GM12878 (cell line): ENCODE measurements at regions not wholly inside any gene's neighbourhood (a gene's known extent, or its start where the extent isn't known, plus 50 kb on each side); places are given as distances from the start of the nearest gene placed in this dataset.

Experiments
- ATAC-seq: fragments of 200-7000 bp; cut with Tn5 transposase; 3 replicates; pipeline ENCODE4 v1.9.1; 2020; ENCODE audit warnings: mild to moderate bottlenecking, moderate library complexity
- BruUV-seq: library from RNA; stranded (reverse); fragments of 400-500 nt; replicated peaks from 2 replicates; lab custom pipeline; 2021; lab: Mats Ljungman, UMichigan
- CTCF ChIA-PET: fragments of 300-600 bp; sonication (Branson Sonifier 250); formaldehyde crosslinking; extraction: SDS; loops from one replicate; lab custom pipeline; 2021; ENCODE audit warnings: inconsistent platforms; lab: Yijun Ruan, JAX
- POLR2A ChIA-PET: fragments of 350-600 bp; formaldehyde crosslinking; extraction: SDS; loops from one replicate; lab custom pipeline; 2021; ENCODE audit warnings: inconsistent platforms; lab: Charles Lee
- RAD21 ChIA-PET: fragments of 300-600 bp; sonication (Branson Sonifier 250); formaldehyde crosslinking; loops from one replicate; lab custom pipeline; 2023; ENCODE audit warnings: antibody characterized with exemption; ENCODE audit not compliant: unreplicated experiment; lab: Charles Lee
- SMC1A ChIA-PET: fragments of 300-600 bp; sonication (Branson Sonifier 250); formaldehyde crosslinking; loops from one replicate; lab custom pipeline; 2023; ENCODE audit not compliant: unreplicated experiment, uncharacterized antibody; lab: Charles Lee
- DNase-seq: peaks from one replicate; pipeline ENCODE4 v3.0.0-alpha.2; 2011; ENCODE audit warnings: low read depth, low spot score
- FAIRE-seq: peaks from 3 replicates; lab custom pipeline; 2011; peaks lifted over from hg19 to GRCh38; lab: Jason Lieb, UNC
- H2AFZ ChIP-seq: 2 replicates; pipeline ENCODE4 v1.6.0; 2011; ENCODE audit warnings: low read depth, low read length, control low read depth; ENCODE audit not compliant: control insufficient read depth
- H3K27ac ChIP-seq: 2 replicates; pipeline ENCODE4 v1.5.1; 2011; ENCODE audit warnings: control low read depth; ENCODE audit not compliant: control insufficient read depth, insufficient read depth
- H3K27me3 ChIP-seq, 2 experiments: replicated peaks in 1 of 2; 2 replicates each; pipeline versions ENCODE4 v1.6.0 to v1.6.1; 2011; ENCODE audit warnings: low read length in 1 of 2; ENCODE audit not compliant: control insufficient read depth in 2 of 2, insufficient read depth in 2 of 2
- H3K36me3 ChIP-seq, 2 experiments: 2 replicates each; pipeline ENCODE4 v1.5.1; 2011; ENCODE audit warnings: low read length in 1 of 2; ENCODE audit not compliant: control insufficient read depth in 2 of 2, insufficient read depth in 2 of 2
- H3K4me1 ChIP-seq: 2 replicates; pipeline ENCODE4 v1.6.1; 2011; ENCODE audit warnings: mild to moderate bottlenecking, low read length, moderate library complexity, mixed read lengths; ENCODE audit not compliant: control insufficient read depth, insufficient read depth
- H3K4me2 ChIP-seq: 2 replicates; pipeline ENCODE4 v1.6.0; 2011; ENCODE audit warnings: control low read depth; ENCODE audit not compliant: control insufficient read depth, insufficient read depth
- H3K4me3 ChIP-seq: fragments of 200-600 bp; sonication (generic); 2 replicates; pipeline ENCODE4 v1.5.1; 2016
- H3K79me2 ChIP-seq: 2 replicates; pipeline ENCODE4 v1.6.0; 2011; ENCODE audit warnings: low read length; ENCODE audit not compliant: control insufficient read depth, insufficient read depth
- H3K9ac ChIP-seq: 2 replicates; pipeline ENCODE4 v1.8.0; 2011; ENCODE audit warnings: low read length, control low read depth, mixed read lengths; ENCODE audit not compliant: control insufficient read depth, insufficient read depth
- H3K9me3 ChIP-seq: replicated peaks from 3 replicates; pipeline ENCODE4 v1.5.1; 2011; ENCODE audit warnings: mild to moderate bottlenecking, low read length; ENCODE audit not compliant: control insufficient read depth, insufficient read depth
- H4K20me1 ChIP-seq: 2 replicates; pipeline ENCODE4 v1.6.0; 2011; ENCODE audit not compliant: control insufficient read depth, insufficient read depth
- CEBPB ChIP-seq, 2 experiments: fragments of 150-350 bp in 1 of 2; IDR thresholded peaks; 2 replicates each; pipeline ENCODE4 v1.6.1; 2012 to 2014; ENCODE audit warnings: low read depth in 2 of 2, low read length in 2 of 2, borderline replicate concordance in 1 of 2, inconsistent platforms in 1 of 2
- MEF2B ChIP-seq: fragments of 450-650 bp; IDR thresholded peaks from 2 replicates; pipeline ENCODE4 v1.6.1; 2018; ENCODE audit warnings: mild to moderate bottlenecking, moderate library complexity; ENCODE audit not compliant: partially characterized antibody, poor library complexity, severe bottlenecking
- RELA ChIP-seq: fragments of 450-650 bp; IDR thresholded peaks from 2 replicates; pipeline ENCODE4 v1.8.0; 2014; ENCODE audit warnings: borderline replicate concordance; ENCODE audit not compliant: partially characterized antibody
- RFX5 ChIP-seq: IDR thresholded peaks from 2 replicates; pipeline ENCODE4 v1.6.1; 2011; ENCODE audit warnings: low read depth, low read length, improper control_type of control experiment
- STAT3 ChIP-seq: IDR thresholded peaks from 2 replicates; pipeline ENCODE4 v1.6.1; 2011; ENCODE audit warnings: low read depth, low read length, improper control_type of control experiment
- WGBS: methylation state at CpG from one replicate; pipeline ENCODE4 v1.1.6; 2016; ENCODE audit warnings: low lambda C conversion rate; ENCODE audit not compliant: insufficient replicate concordance, insufficient coverage; ENCODE audit errors: missing lambda C conversion rate; 5-methylcytosine and 5-hydroxymethylcytosine counted together
- in situ Hi-C: fragments of 300-500 bp; cut with MboI; formaldehyde crosslinking; loops from 9 replicates; pipeline ENCODE4 v1.14.3; 2018; ENCODE audit warnings: mixed read lengths
- intact Hi-C: fragments of 100-400 bp; cut with micrococcal nuclease; formaldehyde crosslinking; loops from one replicate; pipeline ENCODE4 v1.14.2; 2022; ENCODE audit not compliant: unreplicated experiment
- TF ChIP-seq, protein P1 (sequence below): fragments of 450-650 bp; IDR thresholded peaks from 2 replicates; pipeline ENCODE4 v1.6.1; 2017; ENCODE audit warnings: mild to moderate bottlenecking, low read depth, inconsistent platforms; ENCODE audit not compliant: poor library complexity, severe bottlenecking
- TF ChIP-seq, protein P2 (sequence below): fragments of 450-650 bp; IDR thresholded peaks from 2 replicates; pipeline ENCODE4 v1.6.1; 2016; ENCODE audit warnings: mild to moderate bottlenecking
- TF ChIP-seq, protein P3 (sequence below): IDR thresholded peaks from 2 replicates; pipeline ENCODE4 v1.6.1; 2011; ENCODE audit warnings: borderline replicate concordance, low read depth, mild to moderate bottlenecking, moderate library complexity, mixed read lengths, low read length; ENCODE audit not compliant: insufficient read depth; ENCODE audit errors: extremely low read length
- TF ChIP-seq, protein P4 (sequence below): fragments of 450-650 bp; IDR thresholded peaks from 2 replicates; pipeline ENCODE4 v1.6.1; 2016; ENCODE audit warnings: mild to moderate bottlenecking

DNA sequence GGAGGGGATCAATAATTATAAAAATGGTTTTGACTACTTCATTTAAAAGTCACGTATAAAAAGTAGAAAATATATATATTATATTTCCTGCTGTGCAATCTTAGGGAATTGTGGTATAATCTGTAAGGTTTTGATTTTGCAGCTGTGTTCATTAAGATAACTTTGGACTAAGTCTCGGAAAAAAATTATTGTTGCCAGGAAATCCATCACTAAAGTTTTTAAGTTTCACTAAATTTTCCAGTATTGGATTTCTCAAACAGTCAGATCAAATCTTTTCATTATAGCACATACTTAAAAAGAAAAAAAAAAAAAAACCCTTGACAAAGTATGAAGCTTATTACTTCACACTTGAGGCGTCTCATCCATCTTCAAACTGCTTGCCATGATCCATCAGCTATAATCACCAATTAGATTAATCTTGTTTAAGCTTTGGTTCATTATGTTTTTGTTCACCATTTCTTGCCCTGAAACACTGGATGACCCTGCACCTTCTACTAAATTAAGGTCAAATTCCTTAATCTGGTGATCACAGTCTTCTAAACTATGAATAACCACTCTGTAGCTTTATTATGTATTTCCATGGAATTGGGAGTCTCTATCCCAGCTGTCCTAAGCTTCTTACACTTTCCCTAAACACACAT, 326.6 kb upstream of the COL3A1 start:
- POLR2A ChIA-PET = no interaction called here
- H2AFZ ChIP-seq = no peak overlapping the region

More for the DNA sequence above, 326.6 kb upstream of the COL3A1 start:
- RAD21 ChIA-PET = no interaction called here
- Histone ChIP-seq H3K4me3 (no peak overlapping the region), H3K9ac (no peak overlapping the region), H3K36me3 (no peaks in the 10 kb centered on the region), H3K27ac (no peak overlapping the region), H3K79me2 (no peaks in the 10 kb centered on the region), H4K20me1 (no peaks in the 10 kb centered on the region), H3K9me3 (no peaks in the 10 kb centered on the region), H3K27me3 (no peaks in the 10 kb centered on the region), H3K4me1 (no peaks in the 10 kb centered on the region), H3K4me2 (no peak overlapping the region)
- TF ChIP-seq CEBPB (IDR thresholded peaks at IDR 0.05; ENCODE audit: borderline replicate concordance in 1 of 2, low read depth in 2 of 2, low read length in 2 of 2) (no peak), MEF2B (no peak), RELA (no peak), STAT3 (no peak), RFX5 (no peak)
- TF ChIP-seq, protein P1, sequence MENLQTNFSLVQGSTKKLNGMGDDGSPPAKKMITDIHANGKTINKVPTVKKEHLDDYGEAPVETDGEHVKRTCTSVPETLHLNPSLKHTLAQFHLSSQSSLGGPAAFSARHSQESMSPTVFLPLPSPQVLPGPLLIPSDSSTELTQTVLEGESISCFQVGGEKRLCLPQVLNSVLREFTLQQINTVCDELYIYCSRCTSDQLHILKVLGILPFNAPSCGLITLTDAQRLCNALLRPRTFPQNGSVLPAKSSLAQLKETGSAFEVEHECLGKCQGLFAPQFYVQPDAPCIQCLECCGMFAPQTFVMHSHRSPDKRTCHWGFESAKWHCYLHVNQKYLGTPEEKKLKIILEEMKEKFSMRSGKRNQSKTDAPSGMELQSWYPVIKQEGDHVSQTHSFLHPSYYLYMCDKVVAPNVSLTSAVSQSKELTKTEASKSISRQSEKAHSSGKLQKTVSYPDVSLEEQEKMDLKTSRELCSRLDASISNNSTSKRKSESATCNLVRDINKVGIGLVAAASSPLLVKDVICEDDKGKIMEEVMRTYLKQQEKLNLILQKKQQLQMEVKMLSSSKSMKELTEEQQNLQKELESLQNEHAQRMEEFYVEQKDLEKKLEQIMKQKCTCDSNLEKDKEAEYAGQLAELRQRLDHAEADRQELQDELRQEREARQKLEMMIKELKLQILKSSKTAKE = no peak
- TF ChIP-seq, protein P2, sequence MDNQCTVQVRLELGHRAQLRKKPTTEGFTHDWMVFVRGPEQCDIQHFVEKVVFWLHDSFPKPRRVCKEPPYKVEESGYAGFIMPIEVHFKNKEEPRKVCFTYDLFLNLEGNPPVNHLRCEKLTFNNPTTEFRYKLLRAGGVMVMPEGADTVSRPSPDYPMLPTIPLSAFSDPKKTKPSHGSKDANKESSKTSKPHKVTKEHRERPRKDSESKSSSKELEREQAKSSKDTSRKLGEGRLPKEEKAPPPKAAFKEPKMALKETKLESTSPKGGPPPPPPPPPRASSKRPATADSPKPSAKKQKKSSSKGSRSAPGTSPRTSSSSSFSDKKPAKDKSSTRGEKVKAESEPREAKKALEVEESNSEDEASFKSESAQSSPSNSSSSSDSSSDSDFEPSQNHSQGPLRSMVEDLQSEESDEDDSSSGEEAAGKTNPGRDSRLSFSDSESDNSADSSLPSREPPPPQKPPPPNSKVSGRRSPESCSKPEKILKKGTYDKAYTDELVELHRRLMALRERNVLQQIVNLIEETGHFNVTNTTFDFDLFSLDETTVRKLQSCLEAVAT = no peak
- TF ChIP-seq, protein P3, sequence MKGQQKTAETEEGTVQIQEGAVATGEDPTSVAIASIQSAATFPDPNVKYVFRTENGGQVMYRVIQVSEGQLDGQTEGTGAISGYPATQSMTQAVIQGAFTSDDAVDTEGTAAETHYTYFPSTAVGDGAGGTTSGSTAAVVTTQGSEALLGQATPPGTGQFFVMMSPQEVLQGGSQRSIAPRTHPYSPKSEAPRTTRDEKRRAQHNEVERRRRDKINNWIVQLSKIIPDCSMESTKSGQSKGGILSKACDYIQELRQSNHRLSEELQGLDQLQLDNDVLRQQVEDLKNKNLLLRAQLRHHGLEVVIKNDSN = no peak
- TF ChIP-seq, protein P4, sequence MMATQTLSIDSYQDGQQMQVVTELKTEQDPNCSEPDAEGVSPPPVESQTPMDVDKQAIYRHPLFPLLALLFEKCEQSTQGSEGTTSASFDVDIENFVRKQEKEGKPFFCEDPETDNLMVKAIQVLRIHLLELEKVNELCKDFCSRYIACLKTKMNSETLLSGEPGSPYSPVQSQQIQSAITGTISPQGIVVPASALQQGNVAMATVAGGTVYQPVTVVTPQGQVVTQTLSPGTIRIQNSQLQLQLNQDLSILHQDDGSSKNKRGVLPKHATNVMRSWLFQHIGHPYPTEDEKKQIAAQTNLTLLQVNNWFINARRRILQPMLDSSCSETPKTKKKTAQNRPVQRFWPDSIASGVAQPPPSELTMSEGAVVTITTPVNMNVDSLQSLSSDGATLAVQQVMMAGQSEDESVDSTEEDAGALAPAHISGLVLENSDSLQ = no peak
- no peak for DNase-seq
- FAIRE-seq = no peak
- no TSS peak for BruUV-seq
- WGBS = 12% methylated on average over 3 of the region's 3 CpGs
- ATAC-seq = no peak
- SMC1A ChIA-PET = no interaction called here
- intact Hi-C loops (no loop called here), in situ Hi-C loops (no loop called here)
- CTCF ChIA-PET = interaction anchor here (0.5 kb wide), 1 partner anchor 31 kb away, joined by 3 read pairs; no protein-coding TSS in a partner anchor
